Sigmoid colon (tissue), 6 donors: ENCODE measurements at regions not wholly inside any gene's neighbourhood (a gene's known extent, or its start where the extent isn't known, plus 50 kb on each side); places are given as distances from the start of the nearest gene placed in this dataset.
"Not testable (repeated sequence)": the region's sequence is repeated elsewhere in the genome, so short reads cannot be mapped to it uniquely, and the experiment has no call there.

Experiments
- DNase-seq: peaks from one replicate; pipeline ENCODE4 v3.0.0-alpha.2; 2019
- H3K27ac ChIP-seq, 4 donors: fragments of 200-600 bp; sonication (generic); one replicate each; pipeline ENCODE4 v1.5.1; 2016 to 2019; ENCODE audit warnings: mild to moderate bottlenecking in 1 of 4
- H3K27me3 ChIP-seq, 3 donors: fragments of 200-600 bp; sonication (generic); one replicate each; pipeline ENCODE4 v1.5.1; 2019; ENCODE audit warnings: mild to moderate bottlenecking in 1 of 3
- H3K36me3 ChIP-seq, 4 donors: fragments of 200-600 bp; sonication (generic); one replicate each; pipeline ENCODE4 v1.5.1; 2016 to 2019
- H3K4me1 ChIP-seq, 4 donors: fragments of 200-600 bp; sonication (generic); one replicate each; pipeline ENCODE4 v1.5.1; 2017 to 2019
- H3K4me3 ChIP-seq, 4 donors: fragments of 200-600 bp; sonication (generic); one replicate each; pipeline ENCODE4 v1.5.1; 2017 to 2019; ENCODE audit warnings: mild to moderate bottlenecking in 2 of 4, moderate library complexity in 1 of 4
- H3K9me3 ChIP-seq, 4 donors: fragments of 200-600 bp in 3 of 4; sonication (generic) in 3 of 4; one replicate each; pipeline versions ENCODE4 v1.5.1 to v1.6.1; 2013 to 2019
- CTCF ChIP-seq, 4 experiments: fragments of 450-650 bp in 3 of 4; fragments of 200-600 bp in 1 of 4; IDR thresholded peaks; one replicate each; pipeline ENCODE4 v1.5.1; 2016 to 2019; ENCODE audit warnings: antibody characterized with exemption in 4 of 4, mild to moderate bottlenecking in 3 of 4, moderate library complexity in 2 of 4
- EP300 ChIP-seq, 4 donors: sonication (generic); formaldehyde crosslinking; IDR thresholded peaks; one replicate each; pipeline ENCODE4 v1.6.1; 2017; ENCODE audit warnings: antibody characterized with exemption in 4 of 4
- POLR2A ChIP-seq, 2 donors: fragments of 450-650 bp; IDR thresholded peaks; one replicate each; pipeline ENCODE4 v1.6.1; 2016; ENCODE audit warnings: antibody characterized with exemption in 2 of 2, mild to moderate bottlenecking in 2 of 2, moderate library complexity in 2 of 2
- POLR2AphosphoS5 ChIP-seq, 4 donors: sonication (generic); formaldehyde crosslinking; IDR thresholded peaks; one replicate each; pipeline ENCODE4 v1.6.1; 2017; ENCODE audit warnings: antibody characterized with exemption in 4 of 4
- WGBS, 2 donors: extraction: QIAGEN DNeasy Blood & Tissue Kit; methylation state at CpG; one replicate each; pipeline ENCODE4 v1.1.7; 2013; 5-methylcytosine and 5-hydroxymethylcytosine counted together
- intact Hi-C: fragments of 100-400 bp; cut with DNase I; formaldehyde crosslinking; loops from one replicate; pipeline ENCODE4 v1.15.1; 2023
- donor health status: healthy with polysubstance abuse.
- donor health status: healthy.

GRCh38 chr7:116408166-116408565, 91.4 kb upstream of the CAV2 start:
- WGBS, 2 donors: 83 to 84% methylated on average over 2 of the region's 2 CpGs
- no peak overlapping the region for H3K27ac ChIP-seq
- TF ChIP-seq EP300 (IDR thresholded peaks at IDR 0.05): no peak
- TF ChIP-seq CTCF (IDR thresholded peaks at IDR 0.05): no peak
- TF ChIP-seq POLR2A (IDR thresholded peaks at IDR 0.05): no peak
- no peak for TF ChIP-seq POLR2AphosphoS5 (IDR thresholded peaks at IDR 0.05)
- no peaks in the 10 kb centered on the region for H3K36me3 ChIP-seq
- DNase-seq: no peak
- H3K27me3 ChIP-seq: no peaks in the 10 kb centered on the region
- H3K4me3 ChIP-seq: no peak overlapping the region
- no peaks in the 10 kb centered on the region for H3K9me3 ChIP-seq
- peaks cover 0 to 9% (median 8%) of the 10 kb centered on the region in 4 donors for H3K4me1 ChIP-seq
- intact Hi-C loops: no loop called here

DNA sequence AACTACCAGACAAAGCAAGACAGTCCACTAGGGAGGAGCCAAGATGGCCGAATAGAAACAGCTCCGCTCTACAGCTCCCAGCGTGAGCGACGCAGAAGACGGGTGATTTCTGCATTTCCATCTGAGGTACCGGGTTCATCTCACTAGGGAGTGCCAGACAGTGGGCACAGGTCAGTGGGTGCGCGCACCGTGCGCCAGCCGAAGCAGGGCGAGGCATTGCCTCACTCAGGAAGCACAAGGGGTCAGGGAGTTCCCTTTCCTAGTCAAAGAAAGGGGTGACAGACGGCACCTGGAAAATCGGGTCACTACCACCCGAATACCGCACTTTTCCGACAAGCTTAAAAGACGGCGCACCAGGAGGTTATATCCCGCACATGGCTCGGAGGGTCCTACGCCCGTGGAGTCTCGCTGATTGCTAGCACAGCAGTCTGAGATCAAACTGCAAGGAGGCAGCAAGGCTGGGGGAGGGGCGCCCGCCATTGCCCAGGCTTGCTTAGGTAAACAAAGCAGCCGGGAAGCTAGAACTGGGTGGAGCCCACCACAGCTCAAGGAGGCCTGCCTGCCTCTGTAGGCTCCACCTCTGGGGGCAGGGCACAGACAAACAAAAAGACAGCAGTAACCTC, 90.6 kb upstream of the CAV2 start:
- H3K4me1 ChIP-seq, H3K27ac ChIP-seq, H3K4me3 ChIP-seq, H3K27me3 ChIP-seq, H3K36me3 ChIP-seq, H3K9me3 ChIP-seq, intact Hi-C loops, DNase-seq: not testable (repeated sequence)
- WGBS, 2 donors: 82 to 89% methylated on average over 28 of the region's 28 CpGs

DNA sequence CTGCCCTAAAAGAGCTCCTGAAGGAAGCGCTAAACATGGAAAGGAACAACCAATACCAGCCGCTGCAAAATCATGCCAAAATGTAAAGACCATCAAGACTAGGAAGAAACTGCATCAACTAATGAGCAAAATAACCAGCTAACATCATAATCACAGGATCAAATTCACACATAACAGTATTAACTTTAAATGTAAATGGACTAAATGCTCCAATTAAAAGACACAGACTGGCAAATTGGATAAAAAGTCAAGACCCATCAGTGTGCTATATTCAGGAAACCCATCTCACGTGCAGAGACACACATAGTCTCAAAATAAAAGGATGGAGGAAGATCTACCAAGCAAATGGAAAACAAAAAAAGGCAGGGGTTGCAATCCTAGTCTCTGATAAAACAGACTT, 88.8 kb upstream of the CAV2 start:
- H3K27me3 ChIP-seq, H3K27ac ChIP-seq, H3K36me3 ChIP-seq, H3K9me3 ChIP-seq, H3K4me1 ChIP-seq, intact Hi-C loops, DNase-seq, H3K4me3 ChIP-seq: not testable (repeated sequence)
- WGBS, 2 donors: 79 to 92% methylated on average over 1 of the region's 3 CpGs

GRCh38 chr7:116417593-116418345, 81.8 kb upstream of the CAV2 start:
- no peaks in the 10 kb centered on the region for H3K9me3 ChIP-seq
- no peak for TF ChIP-seq CTCF (IDR thresholded peaks at IDR 0.05)
- TF ChIP-seq POLR2A (IDR thresholded peaks at IDR 0.05): no peak
- TF ChIP-seq EP300 (IDR thresholded peaks at IDR 0.05): no peak
- TF ChIP-seq POLR2AphosphoS5 (IDR thresholded peaks at IDR 0.05): no peak
- DNase-seq: no peak
- peaks cover 0 to 13% (median 10%) of the 10 kb centered on the region in 4 donors for H3K4me1 ChIP-seq
- peak overlapping the region in 3 of 4 donors; percentile 45 to 56 (median 55) for H3K27ac ChIP-seq
- no peak overlapping the region for H3K4me3 ChIP-seq
- WGBS, 2 donors: 22 to 50% methylated on average over 7 of the region's 7 CpGs
- intact Hi-C loops: no loop called here
- H3K36me3 ChIP-seq: no peaks in the 10 kb centered on the region
- no peaks in the 10 kb centered on the region for H3K27me3 ChIP-seq

- intact Hi-C loops: no loop called here
- Histone ChIP-seq H3K27ac (peak overlapping the region in 1 of 4 donors; percentile 56), H3K4me3 (no peak overlapping the region), H3K36me3 (no peaks in the 10 kb centered on the region), H3K27me3 (no peaks in the 10 kb centered on the region), H3K9me3 (no peaks in the 10 kb centered on the region), H3K4me1 (peaks cover 0 to 13% (median 10%) of the 10 kb centered on the region in 4 donors)
- DNase-seq: no peak
- TF ChIP-seq POLR2A (IDR thresholded peaks at IDR 0.05): no peak
- TF ChIP-seq POLR2AphosphoS5 (IDR thresholded peaks at IDR 0.05): no peak
- TF ChIP-seq EP300 (IDR thresholded peaks at IDR 0.05): no peak
- no peak for TF ChIP-seq CTCF (IDR thresholded peaks at IDR 0.05)
Observed at GRCh38 chr7:116418524-116418923, 81.0 kb upstream of the CAV2 start.
